ENCODE measurements at regions not wholly inside any gene's neighbourhood (a gene's known extent, or its start where the extent isn't known, plus 50 kb on each side); places are given as distances from the start of the nearest gene placed in this dataset.

DNA sequence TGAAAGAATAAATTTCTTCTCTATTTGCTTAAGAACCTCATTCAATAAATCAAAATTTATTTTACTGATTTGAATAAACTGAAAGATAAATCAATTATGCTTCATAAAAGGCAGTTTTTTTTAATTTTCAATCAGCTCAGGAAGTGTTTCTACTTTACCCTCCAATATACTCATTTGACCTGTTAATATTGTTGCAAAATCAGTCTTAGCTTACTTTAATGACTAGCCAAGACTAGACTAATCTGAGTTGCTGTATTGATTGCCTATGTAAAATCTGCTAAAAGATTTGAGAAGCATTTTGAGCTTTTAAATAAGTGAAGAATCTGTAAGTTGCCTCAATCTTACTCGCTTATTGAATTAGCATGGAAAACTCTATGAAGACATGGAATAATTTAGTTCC lies 179.1 kb upstream of the LYPLAL1 start (continued):
- TF ChIP-seq CHD1 (IDR thresholded peaks at IDR 0.05; ENCODE audit: low read depth, low read length), result no peak
- TF ChIP-seq RXRA (IDR thresholded peaks at IDR 0.05; ENCODE audit: insufficient read depth, low read depth, low read length), result no peak
- no peak for TF ChIP-seq BRCA1 (IDR thresholded peaks at IDR 0.05; ENCODE audit: low read depth, low read length)
- TF ChIP-seq GABPA (IDR thresholded peaks at IDR 0.05; ENCODE audit: borderline replicate concordance, insufficient read depth, low read length), result no peak
- no peak for TF ChIP-seq ASH2L (IDR thresholded peaks at IDR 0.05; ENCODE audit: low read length)
- no peak for TF ChIP-seq POLR2A (IDR thresholded peaks at IDR 0.05; ENCODE audit: control extremely low read depth in 1 of 2, low read depth in 2 of 2, low read length in 2 of 2)
- TF ChIP-seq USF2 (IDR thresholded peaks at IDR 0.05; ENCODE audit: low read length), result no peak
